Erythroblast (primary cell): ENCODE measurements at regions not wholly inside any gene's neighbourhood (a gene's known extent, or its start where the extent isn't known, plus 50 kb on each side); places are given as distances from the start of the nearest gene placed in this dataset.
"Not testable (repeated sequence)": the region's sequence is repeated elsewhere in the genome, so short reads cannot be mapped to it uniquely, and the experiment has no call there.

Experiments
- GATA1 ChIP-seq: IDR thresholded peaks from 2 replicates; pipeline ENCODE4 v1.6.1; 2011; ENCODE audit warnings: low read depth, mild to moderate bottlenecking, control low read depth, low read length, moderate library complexity
- POLR2A ChIP-seq: IDR thresholded peaks from 2 replicates; pipeline ENCODE4 v1.6.1; 2011; ENCODE audit warnings: mild to moderate bottlenecking, low read length

GRCh38 chr20:28619956-28620651 is 2637.4 kb upstream of the DEFB115 start:
- TF ChIP-seq POLR2A, GATA1: not testable (repeated sequence)
